ENCODE measurements at regions not wholly inside any gene's neighbourhood (a gene's known extent, or its start where the extent isn't known, plus 50 kb on each side); places are given as distances from the start of the nearest gene placed in this dataset.

GRCh38 chr19:23855676-23856075 lies 59.0 kb upstream of the ZNF726 start:
- no peak overlapping the region for H3K4me2 ChIP-seq
- H3K27ac ChIP-seq = no peak overlapping the region
- FAIRE-seq = no peak
- no peak for DNase-seq (ENCODE audit: low read depth in 1 of 2, low spot score in 1 of 2)
- no peak for TF ChIP-seq POLR2A (IDR thresholded peaks at IDR 0.05; ENCODE audit: low read length)
- no peak for TF ChIP-seq HES2 (IDR thresholded peaks at IDR 0.05)
- no peak for TF ChIP-seq JUN (IDR thresholded peaks at IDR 0.05)
- TF ChIP-seq CBX2 (IDR thresholded peaks at IDR 0.05; ENCODE audit: borderline replicate concordance, low read depth) = no peak
- no peak for TF ChIP-seq MAFK (IDR thresholded peaks at IDR 0.05; ENCODE audit: partially characterized antibody)
- TF ChIP-seq HEYL (CRISPR knock-in tag; IDR thresholded peaks at IDR 0.05) = no peak
- no peak for TF ChIP-seq CBX8 (IDR thresholded peaks at IDR 0.05)
- TF ChIP-seq NPAS2 (CRISPR knock-in tag; IDR thresholded peaks at IDR 0.05; ENCODE audit: borderline replicate concordance) = no peak
- TF ChIP-seq HOXB13 (CRISPR knock-in tag; IDR thresholded peaks at IDR 0.05; ENCODE audit: low read depth) = no peak
- no peak for TF ChIP-seq CHD4 (IDR thresholded peaks at IDR 0.05; ENCODE audit: borderline replicate concordance)
- 30% methylated on average over 4 of the region's 4 CpGs for WGBS (ENCODE audit: missing lambda C conversion rate)
- H3K9me3 ChIP-seq = no peaks in the 10 kb centered on the region; the same call in 1 of the 3 replicates
- ChIA-PET POLR2A (no interaction called here), CTCF (interaction anchor here (0.6 kb wide), 1 partner anchor 734 kb away, joined by 4 read pairs; no protein-coding TSS in a partner anchor)
- no peak for ATAC-seq
- H3K4me1 ChIP-seq = no peaks in the 10 kb centered on the region
- H3K4me3 ChIP-seq = no peak overlapping the region

- Histone ChIP-seq H3K4me1 (no peaks in the 10 kb centered on the region), H3K27ac (no peak overlapping the region), H3K9me3 (no peaks in the 10 kb centered on the region; the same call in 2 of the 3 replicates), H3K4me3 (no peak overlapping the region), H3K4me2 (no peak overlapping the region)
- ATAC-seq (no peak), FAIRE-seq (no peak), DNase-seq (ENCODE audit: low read depth in 1 of 2, low spot score in 1 of 2) (no peak)
- CTCF ChIA-PET = no interaction called here
- WGBS (ENCODE audit: missing lambda C conversion rate) = 28% methylated on average over 5 of the region's 5 CpGs
- TF ChIP-seq BHLHE40 (IDR thresholded peaks at IDR 0.05; ENCODE audit: low read depth, low read length) (no peak), ESRRA (IDR thresholded peaks at IDR 0.05; ENCODE audit: borderline replicate concordance, low read length) (no peak), FOXS1 (CRISPR knock-in tag; IDR thresholded peaks at IDR 0.05) (no peak)
- POLR2A ChIA-PET = no interaction called here
Measured at GRCh38 chr19:23851966-23852365, 62.7 kb upstream of the ZNF726 start.

GRCh38 chr19:23832717-23833327 lies 74.1 kb upstream of the ZNF681 start:
- Histone ChIP-seq H3K4me2 (no peak overlapping the region), H3K4me3 (no peak overlapping the region), H3K9me3 (peaks cover 40% of the 10 kb centered on the region), H3K4me1 (no peaks in the 10 kb centered on the region), H3K27ac (no peak overlapping the region)
- no peak for DNase-seq (ENCODE audit: low read depth in 1 of 2, low spot score in 1 of 2)
- POLR2A ChIA-PET = no interaction called here
- FAIRE-seq = no peak
- WGBS (ENCODE audit: missing lambda C conversion rate) = 4% methylated on average over 2 of the region's 2 CpGs
- TF ChIP-seq KDM5A (IDR thresholded peaks at IDR 0.05) (no peak), CEBPB (IDR thresholded peaks at IDR 0.05) (no peak), REST (IDR thresholded peaks at IDR 0.05) (no peak), HOXB13 (CRISPR knock-in tag; IDR thresholded peaks at IDR 0.05; ENCODE audit: low read depth) (no peak), KDM1A (IDR thresholded peaks at IDR 0.05; ENCODE audit: low read depth) (no peak), HOXA7 (CRISPR knock-in tag; IDR thresholded peaks at IDR 0.05) (no peak), RNF2 (IDR thresholded peaks at IDR 0.05; ENCODE audit: borderline replicate concordance, low read depth) (no peak), ZSCAN20 (CRISPR knock-in tag; IDR thresholded peaks at IDR 0.05) (no peak), NPAS2 (CRISPR knock-in tag; IDR thresholded peaks at IDR 0.05; ENCODE audit: borderline replicate concordance) (no peak), BHLHE40 (IDR thresholded peaks at IDR 0.05; ENCODE audit: low read depth, low read length) (no peak), EHF (CRISPR knock-in tag; IDR thresholded peaks at IDR 0.05) (no peak), POLR2A (IDR thresholded peaks at IDR 0.05; ENCODE audit: low read length) (no peak), FOSB (CRISPR knock-in tag; IDR thresholded peaks at IDR 0.05) (no peak), CHD4 (IDR thresholded peaks at IDR 0.05; ENCODE audit: borderline replicate concordance) (no peak)
- CTCF ChIA-PET = no interaction called here
- no peak for ATAC-seq

Measured in A549 (cell line).